ENCODE measurements at regions not wholly inside any gene's neighbourhood (a gene's known extent, or its start where the extent isn't known, plus 50 kb on each side); places are given as distances from the start of the nearest gene placed in this dataset.

DNA sequence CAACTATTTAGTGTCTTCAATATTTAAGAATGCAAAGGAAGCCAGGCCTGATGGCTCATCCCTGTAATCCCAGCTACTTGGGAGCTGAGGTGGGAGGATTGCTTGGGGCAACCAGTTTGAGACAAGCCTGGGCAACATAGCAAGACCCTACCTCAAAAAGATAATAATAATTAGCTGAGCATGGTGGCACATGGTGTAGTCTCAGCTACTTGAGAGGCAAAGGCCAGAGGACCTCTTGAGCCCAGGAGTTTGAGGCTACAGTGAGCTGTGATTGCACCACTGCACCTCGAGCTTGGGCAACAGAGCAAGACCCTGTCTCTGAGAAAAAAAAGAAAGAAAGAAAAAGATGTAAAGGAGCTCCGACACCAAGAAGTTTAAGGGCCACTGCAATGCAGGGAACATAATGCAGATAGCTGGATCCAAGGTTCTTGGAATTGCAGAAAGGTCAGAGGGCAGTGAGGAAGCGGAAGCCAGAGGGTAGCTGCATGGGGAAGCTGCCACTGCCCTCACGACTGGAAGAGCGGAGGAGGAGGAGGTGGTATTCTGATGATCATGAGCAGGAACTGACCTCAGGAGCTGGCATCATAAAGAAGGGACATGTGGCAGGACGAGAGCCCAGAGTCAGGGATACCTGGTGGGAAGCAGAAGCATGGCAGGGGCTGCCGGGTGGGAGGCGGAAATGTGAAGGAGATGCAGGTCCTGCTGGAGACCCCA lies 60.2 kb upstream of the PODXL start:
- no peak for DNase-seq (ENCODE audit: low spot score)

DNA sequence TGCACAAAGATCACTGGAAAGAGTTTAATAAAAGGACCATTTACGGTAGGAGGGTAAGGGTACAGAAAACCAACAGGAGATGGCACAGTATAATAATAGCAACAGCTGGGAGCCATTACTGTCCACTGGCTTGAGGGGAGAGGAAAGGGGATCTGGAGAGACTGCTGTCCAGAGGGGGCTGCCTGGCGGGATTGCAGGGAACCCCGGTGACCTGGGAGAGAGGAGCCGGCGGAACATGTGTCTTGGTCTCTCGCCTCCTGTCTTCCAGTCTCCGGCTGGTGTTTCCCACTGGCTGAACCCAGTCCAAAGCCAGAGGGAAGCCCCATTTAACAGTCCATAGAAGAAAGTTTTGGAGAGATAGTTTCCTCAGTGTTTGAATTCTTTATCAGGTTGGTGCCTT lies 57.5 kb upstream of the PODXL start:
- DNase-seq (ENCODE audit: low spot score) = no peak

DNA sequence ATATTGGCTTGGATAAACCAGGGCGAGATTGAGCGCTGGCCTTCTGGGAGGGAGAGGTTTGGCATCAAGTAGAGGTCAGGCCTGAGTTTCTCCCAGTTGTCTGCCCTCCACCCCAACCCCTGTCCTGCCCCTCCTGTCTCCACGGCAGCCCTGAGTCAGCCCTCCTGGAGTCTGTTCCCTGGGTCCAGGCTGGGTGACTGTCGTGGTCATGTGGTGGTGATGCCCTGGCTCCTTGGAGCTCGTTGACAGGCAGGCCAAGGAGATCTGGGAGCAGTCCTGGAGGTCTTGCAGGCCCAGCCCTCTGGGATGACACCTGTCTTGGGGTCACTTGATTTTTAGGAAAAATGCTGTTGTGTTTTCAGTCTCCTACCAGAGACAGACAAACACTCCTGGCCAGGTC lies 53.6 kb upstream of the PODXL start:
- DNase-seq (ENCODE audit: low spot score) = no peak

DNA sequence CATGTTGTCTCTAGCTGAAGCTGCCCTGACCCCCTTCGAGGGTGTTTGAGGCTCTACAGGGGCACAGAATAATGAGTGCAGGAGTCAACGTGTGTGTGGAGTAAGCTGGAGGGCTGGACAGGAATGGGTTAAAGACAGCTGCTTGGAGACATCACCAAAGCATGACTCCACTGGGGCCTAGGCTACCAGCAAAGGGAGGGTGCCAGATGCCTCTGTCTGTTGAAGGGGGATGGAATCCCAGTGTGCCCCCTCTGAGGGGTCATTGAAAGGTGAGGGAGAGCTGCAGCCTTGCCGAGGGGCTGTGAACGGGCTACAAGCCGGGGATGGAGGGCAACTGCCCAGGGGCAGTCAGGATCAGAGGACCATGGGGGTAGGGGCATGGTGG lies 51.7 kb upstream of the PODXL start:
- no peak for DNase-seq (ENCODE audit: low spot score)

DNA sequence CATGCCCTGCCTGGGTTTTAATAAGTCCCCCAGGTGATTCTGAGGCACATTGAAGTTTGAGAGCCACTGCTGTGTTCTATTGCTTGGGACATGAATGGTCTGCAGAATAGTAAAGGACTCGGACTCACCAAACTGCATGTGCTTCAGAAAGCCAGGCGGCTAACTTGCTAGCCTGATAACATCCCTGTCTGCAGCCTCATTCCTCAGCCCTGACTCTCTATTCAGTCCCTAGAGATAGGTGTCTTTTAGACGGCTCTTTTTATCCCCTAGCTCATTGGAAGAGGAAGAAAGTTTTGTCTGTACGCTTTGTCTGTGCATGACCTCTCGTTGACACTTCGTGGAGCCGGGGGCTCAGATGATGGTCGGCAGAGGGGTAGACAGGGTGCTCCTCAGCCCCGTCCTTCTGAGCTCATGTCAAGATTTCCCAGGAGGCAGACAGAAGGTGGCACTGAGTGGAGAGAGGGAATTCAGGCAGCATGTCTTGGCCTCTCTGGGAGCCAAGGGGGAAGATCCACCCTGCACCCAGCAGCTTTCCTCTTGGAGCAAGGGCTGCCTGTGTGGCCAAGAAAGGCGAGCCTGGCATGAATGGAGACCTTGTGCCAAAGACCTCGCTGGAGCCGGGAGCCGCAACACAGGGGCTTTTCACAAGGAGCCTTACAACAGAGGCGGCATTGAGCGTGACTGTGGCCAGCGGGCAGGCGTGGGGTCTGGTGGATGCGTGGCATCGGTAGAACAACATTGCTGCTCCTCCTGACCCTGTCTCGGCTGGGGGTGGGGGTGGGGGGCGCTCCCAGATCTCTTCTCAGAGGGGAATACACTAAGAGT lies 51.1 kb upstream of the PODXL start:
- no peak for DNase-seq (ENCODE audit: low spot score)

DNA sequence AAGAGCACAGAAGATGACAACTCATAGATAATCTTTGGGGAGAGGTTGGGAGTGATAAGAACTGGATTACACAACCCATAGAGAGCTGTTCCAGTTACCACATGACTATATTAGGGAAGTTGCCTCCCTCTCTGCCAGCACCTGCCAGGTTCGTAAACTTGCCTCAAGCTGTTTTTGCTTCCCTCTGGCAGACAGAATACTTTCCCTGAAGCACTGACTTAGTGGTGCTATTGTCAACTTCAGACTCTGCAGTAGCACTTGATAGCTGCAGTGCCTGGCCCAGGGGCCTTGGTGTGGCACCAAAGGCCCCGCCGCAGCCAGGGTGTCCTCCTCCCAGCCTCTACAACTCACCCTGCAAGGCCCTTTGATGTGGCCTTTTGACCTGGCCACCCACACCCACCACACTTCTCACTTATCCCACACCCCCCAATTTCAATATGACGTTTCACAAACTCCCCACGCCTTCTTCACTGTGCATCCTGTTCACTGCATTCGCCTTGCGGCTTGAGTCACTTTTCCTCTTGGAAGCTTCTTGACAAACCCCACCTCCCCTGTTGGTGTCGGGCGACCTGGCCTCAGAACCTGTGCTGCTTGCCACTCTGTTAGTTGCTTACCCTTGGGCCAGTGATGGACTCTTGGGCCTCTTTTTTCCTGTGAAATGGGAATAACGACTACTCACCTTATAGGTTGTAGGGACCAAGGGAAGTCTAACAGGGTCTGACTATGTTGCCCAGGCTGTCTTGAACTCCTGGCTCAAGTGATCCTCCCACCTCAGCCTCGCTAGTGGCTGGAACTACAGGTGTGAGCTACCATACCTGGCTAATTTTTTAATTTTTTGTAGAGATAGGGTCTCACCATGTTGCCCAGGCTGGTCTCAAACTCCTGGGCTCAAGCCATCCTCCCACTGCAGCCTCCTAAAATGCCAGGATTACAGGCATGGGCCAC lies 50.2 kb upstream of the PODXL start:
- DNase-seq (ENCODE audit: low spot score) = no peak

Measured in HuH-7.5 (cell line).